Fibroblast of mammary gland (primary cell): ENCODE measurements at regions not wholly inside any gene's neighbourhood (a gene's known extent, or its start where the extent isn't known, plus 50 kb on each side); places are given as distances from the start of the nearest gene placed in this dataset.

Experiments used
- DNase-seq: peaks from one replicate; pipeline ENCODE4 v3.0.0-alpha.2; 2010; ENCODE audit warnings: low read depth
- H3K4me3 ChIP-seq: 2 replicates; pipeline ENCODE4 v1.5.1; 2011; ENCODE audit warnings: low read depth, mild to moderate bottlenecking, low read length, moderate library complexity; ENCODE audit not compliant: control insufficient read depth
- TF ChIP-seq, protein P1 (sequence below): conservative IDR thresholded peaks from 2 replicates; pipeline ENCODE4 v1.5.1; 2011; ENCODE audit warnings: low read depth, low read length, inconsistent platforms; ENCODE audit not compliant: control insufficient read depth, insufficient read depth

DNA sequence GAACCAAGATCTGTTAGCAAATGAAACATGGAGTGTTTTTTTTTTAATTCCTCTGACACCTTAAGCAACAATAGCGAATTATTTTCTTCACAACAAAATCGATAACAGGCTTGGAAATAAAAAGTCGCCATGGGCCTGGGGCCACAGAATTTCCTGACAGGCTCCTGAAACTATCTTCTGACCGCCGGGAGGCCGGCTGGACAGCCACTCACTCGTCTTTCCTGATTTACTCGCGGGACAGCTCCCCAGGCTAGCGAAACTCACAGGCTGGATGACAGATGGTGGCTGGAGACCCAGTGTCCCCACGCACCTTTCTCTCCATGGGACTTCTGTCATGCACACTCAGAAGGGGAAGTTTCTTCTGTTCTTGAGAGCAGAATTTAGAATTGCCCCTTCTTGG, 143.3 kb upstream of the IRX2 start:
- no peak overlapping the region for H3K4me3 ChIP-seq
- TF ChIP-seq, protein P1, sequence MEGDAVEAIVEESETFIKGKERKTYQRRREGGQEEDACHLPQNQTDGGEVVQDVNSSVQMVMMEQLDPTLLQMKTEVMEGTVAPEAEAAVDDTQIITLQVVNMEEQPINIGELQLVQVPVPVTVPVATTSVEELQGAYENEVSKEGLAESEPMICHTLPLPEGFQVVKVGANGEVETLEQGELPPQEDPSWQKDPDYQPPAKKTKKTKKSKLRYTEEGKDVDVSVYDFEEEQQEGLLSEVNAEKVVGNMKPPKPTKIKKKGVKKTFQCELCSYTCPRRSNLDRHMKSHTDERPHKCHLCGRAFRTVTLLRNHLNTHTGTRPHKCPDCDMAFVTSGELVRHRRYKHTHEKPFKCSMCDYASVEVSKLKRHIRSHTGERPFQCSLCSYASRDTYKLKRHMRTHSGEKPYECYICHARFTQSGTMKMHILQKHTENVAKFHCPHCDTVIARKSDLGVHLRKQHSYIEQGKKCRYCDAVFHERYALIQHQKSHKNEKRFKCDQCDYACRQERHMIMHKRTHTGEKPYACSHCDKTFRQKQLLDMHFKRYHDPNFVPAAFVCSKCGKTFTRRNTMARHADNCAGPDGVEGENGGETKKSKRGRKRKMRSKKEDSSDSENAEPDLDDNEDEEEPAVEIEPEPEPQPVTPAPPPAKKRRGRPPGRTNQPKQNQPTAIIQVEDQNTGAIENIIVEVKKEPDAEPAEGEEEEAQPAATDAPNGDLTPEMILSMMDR, result no peak
- DNase-seq, result no peak

DNA sequence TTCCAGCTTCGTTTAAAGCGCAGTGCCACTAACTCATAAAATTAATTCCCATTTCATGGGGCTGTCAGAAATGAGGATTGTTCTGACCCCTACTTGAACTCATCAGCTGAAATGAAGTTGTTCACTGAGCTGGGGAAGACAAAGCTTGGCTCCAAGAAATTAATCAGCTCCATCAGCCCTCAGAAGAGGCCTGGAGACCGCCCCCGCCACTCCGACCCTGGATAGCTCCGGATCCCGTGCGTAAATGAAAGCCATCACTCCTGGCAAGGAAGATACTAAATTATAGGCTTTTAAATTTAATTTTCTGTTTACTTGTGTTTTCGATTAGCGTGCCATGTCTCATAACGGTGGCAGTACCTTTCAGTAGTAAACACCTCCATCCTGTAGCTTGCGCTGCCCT, 142.8 kb upstream of the IRX2 start:
- TF ChIP-seq, protein P1, result no peak
- no peak for DNase-seq
- H3K4me3 ChIP-seq, result no peak overlapping the region

DNA sequence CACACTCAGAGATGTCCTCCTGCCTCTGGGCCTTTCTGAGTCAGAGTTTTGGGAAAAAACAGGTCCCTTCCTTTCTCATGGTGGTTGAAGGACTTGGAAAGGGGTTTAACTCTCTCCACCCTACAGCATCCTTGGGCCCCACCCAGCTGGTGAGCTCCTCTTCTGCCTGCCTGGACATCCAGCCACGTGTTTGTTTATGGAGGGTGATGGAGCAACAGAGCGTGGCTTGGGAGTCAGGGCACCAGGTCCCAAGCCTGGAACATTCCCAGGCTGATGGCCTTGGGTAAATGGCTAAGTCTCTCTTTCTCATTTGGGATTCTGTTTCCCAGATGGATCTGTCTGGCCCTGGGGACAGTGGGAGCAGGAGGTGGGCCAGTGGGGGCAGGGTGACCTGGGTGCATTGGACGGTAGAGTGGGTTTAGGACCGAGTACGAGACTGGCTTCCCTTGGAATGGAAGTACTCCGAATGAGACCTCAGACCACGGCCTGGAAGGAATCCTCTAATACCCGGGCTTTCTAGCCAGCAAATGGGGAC, 141.1 kb upstream of the IRX2 start:
- H3K4me3 ChIP-seq, result no peak overlapping the region
- TF ChIP-seq, protein P1, result no peak
- DNase-seq, result no peak

DNA sequence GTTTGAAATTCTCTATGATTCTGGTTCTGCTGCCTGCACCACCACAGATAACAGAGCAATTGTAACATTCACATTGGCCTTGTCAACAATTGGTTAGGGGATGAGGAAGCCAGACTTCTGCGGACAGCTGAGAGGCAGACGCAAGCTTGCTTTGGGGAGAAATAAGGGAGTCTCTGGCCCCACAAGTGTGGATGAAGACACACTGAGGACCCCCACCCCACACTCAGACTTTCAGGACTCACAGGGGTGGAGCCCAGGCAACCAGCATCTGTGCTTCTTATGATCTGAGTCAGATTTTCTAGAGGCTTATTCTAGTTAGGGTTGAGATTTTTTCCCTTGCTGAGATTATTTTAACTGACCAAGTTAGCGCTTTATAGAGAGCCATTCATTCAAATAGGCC, 140.3 kb upstream of the IRX2 start:
- TF ChIP-seq, protein P1, result no peak
- no peak for DNase-seq

DNA sequence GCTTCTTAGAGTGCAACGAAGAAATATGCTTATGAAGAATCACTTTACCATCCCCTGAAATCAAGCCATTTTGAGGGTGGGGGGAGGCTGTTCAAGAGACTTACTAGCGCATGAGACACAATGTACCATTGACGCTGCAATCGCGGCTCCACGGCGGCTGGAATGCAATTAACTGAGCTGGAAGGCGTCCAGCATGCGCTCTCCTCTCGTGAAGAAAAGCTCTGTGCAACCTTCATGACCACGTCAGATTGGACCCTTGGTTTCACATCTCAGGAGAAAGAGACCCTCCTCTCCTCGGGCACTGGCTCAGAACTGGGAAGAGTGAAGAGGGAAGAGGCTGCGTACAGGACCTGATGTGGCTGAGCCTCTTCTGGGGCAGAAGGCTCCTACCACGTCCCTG, 138.5 kb upstream of the IRX2 start:
- TF ChIP-seq, protein P1, result no peak
- no peak overlapping the region for H3K4me3 ChIP-seq
- DNase-seq, result no peak

More for the DNA sequence above, 140.3 kb upstream of the IRX2 start:
- H3K4me3 ChIP-seq, result no peak overlapping the region

DNA sequence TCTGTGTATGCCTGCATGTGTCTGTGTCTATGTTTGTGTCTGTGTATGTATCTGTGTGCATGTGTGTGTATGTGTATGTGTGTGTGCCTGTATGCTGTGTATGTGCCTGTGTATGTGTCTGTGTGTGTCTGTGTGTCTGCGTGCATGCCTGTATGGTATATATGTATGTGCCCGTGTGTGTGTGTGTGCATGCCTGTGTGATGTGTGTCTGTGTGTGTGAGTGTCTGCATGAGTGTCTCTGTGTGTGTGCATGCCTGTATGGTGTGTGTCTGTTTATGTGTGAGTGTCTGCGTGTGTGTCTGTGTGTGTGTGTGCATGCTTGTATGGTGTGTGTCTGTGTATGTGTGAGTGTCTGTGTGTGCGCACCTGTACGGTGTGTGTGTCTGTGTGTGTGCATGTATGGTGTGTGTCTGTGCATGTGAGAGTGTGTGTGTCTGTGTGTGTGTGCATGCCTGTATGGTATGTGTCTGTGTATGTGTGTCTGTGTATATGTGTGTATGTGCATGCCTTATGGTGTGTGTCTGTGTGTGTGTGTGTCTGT, 137.1 kb upstream of the IRX2 start:
- no peak for DNase-seq
- TF ChIP-seq, protein P1, result no peak
- H3K4me3 ChIP-seq, result no peak overlapping the region
